NT2/D1 (cell line): ENCODE measurements at regions not wholly inside any gene's neighbourhood (a gene's known extent, or its start where the extent isn't known, plus 50 kb on each side); places are given as distances from the start of the nearest gene placed in this dataset.
"Not testable (repeated sequence)": the region's sequence is repeated elsewhere in the genome, so short reads cannot be mapped to it uniquely, and the experiment has no call there.

Experiments used
- DNase-seq: peaks from one replicate; pipeline ENCODE4 v3.0.0-alpha.2; 2011; ENCODE audit warnings: low read depth, low spot score
- H3K27me3 ChIP-seq: 2 replicates; pipeline ENCODE4 v1.6.0; 2011; ENCODE audit warnings: mild to moderate bottlenecking; ENCODE audit not compliant: insufficient read length, insufficient read depth
- H3K36me3 ChIP-seq: 2 replicates; pipeline ENCODE4 v1.6.1; 2011; ENCODE audit warnings: mild to moderate bottlenecking, low read length, mixed read lengths; ENCODE audit not compliant: insufficient read depth, insufficient read length
- H3K4me1 ChIP-seq: 2 replicates; pipeline ENCODE4 v1.5.1; 2011; ENCODE audit not compliant: insufficient read depth, insufficient read length
- H3K4me3 ChIP-seq: 2 replicates; pipeline ENCODE4 v1.5.1; 2011; ENCODE audit warnings: low read depth; ENCODE audit not compliant: insufficient read length
- H3K9ac ChIP-seq: 2 replicates; pipeline ENCODE4 v1.6.0; 2011; ENCODE audit warnings: low read depth; ENCODE audit not compliant: insufficient read length
- H3K9me3 ChIP-seq: 2 replicates; pipeline ENCODE4 v1.5.1; 2011; ENCODE audit warnings: mild to moderate bottlenecking, low read length; ENCODE audit not compliant: insufficient read depth
- SUZ12 ChIP-seq: IDR thresholded peaks from 2 replicates; pipeline ENCODE4 v1.6.1; 2011; ENCODE audit not compliant: insufficient read length, insufficient read depth; ENCODE audit errors: extremely low read depth
- YY1 ChIP-seq: IDR thresholded peaks from 2 replicates; pipeline ENCODE4 v1.6.1; 2011; ENCODE audit not compliant: insufficient read length, insufficient read depth
- ZNF274 ChIP-seq: IDR thresholded peaks from 2 replicates; pipeline ENCODE4 v1.6.1; 2011; ENCODE audit warnings: mild to moderate bottlenecking, low read depth, low read length

- H3K9me3 ChIP-seq, result no peaks in the 10 kb centered on the region
- no peaks in the 10 kb centered on the region for H3K4me1 ChIP-seq
- no peak for DNase-seq
- H3K9ac ChIP-seq, result no peak overlapping the region
- TF ChIP-seq ZNF274, result no peak
- TF ChIP-seq SUZ12, result no peak
- TF ChIP-seq YY1, result no peak
- H3K36me3 ChIP-seq, result no peaks in the 10 kb centered on the region
- no peaks in the 10 kb centered on the region for H3K27me3 ChIP-seq
- no peak overlapping the region for H3K4me3 ChIP-seq
Observed at GRCh38 chr4:189809241-189809735, 131.4 kb upstream of the FRG1 start.

- Histone ChIP-seq H3K4me1 (no peaks in the 10 kb centered on the region), H3K27me3 (no peaks in the 10 kb centered on the region), H3K9me3 (no peaks in the 10 kb centered on the region), H3K4me3 (no peak overlapping the region), H3K9ac (no peak overlapping the region), H3K36me3 (no peaks in the 10 kb centered on the region)
- DNase-seq, result no peak
- TF ChIP-seq ZNF274, result no peak
- no peak for TF ChIP-seq YY1
- no peak for TF ChIP-seq SUZ12
Observed at GRCh38 chr4:189809839-189810238, 130.8 kb upstream of the FRG1 start.

GRCh38 chr4:189810318-189811181, 130.1 kb upstream of the FRG1 start:
- not testable (repeated sequence) for H3K27me3 ChIP-seq, H3K9ac ChIP-seq, H3K36me3 ChIP-seq, H3K4me3 ChIP-seq, H3K4me1 ChIP-seq, H3K9me3 ChIP-seq, DNase-seq

GRCh38 chr4:189815404-189816192, 125.1 kb upstream of the FRG1 start:
- DNase-seq, result no peak
- Histone ChIP-seq H3K4me3 (no peak overlapping the region), H3K9me3 (no peaks in the 10 kb centered on the region), H3K9ac (no peak overlapping the region), H3K4me1 (no peaks in the 10 kb centered on the region), H3K27me3 (no peaks in the 10 kb centered on the region), H3K36me3 (no peaks in the 10 kb centered on the region)
- TF ChIP-seq SUZ12 (no peak), YY1 (no peak), ZNF274 (no peak)

- no peaks in the 10 kb centered on the region for H3K4me1 ChIP-seq
- TF ChIP-seq SUZ12 (no peak), ZNF274 (no peak)
Observed at GRCh38 chr4:189822326-189822725, 118.3 kb upstream of the FRG1 start.

GRCh38 chr4:189823591-189823990, 117.1 kb upstream of the FRG1 start:
- no peaks in the 10 kb centered on the region for H3K27me3 ChIP-seq
- H3K36me3 ChIP-seq, result no peaks in the 10 kb centered on the region
- peaks cover 3% of the 10 kb centered on the region for H3K4me1 ChIP-seq
- no peak for TF ChIP-seq YY1
- TF ChIP-seq SUZ12, result no peak
- no peak for TF ChIP-seq ZNF274
- H3K9me3 ChIP-seq, result no peaks in the 10 kb centered on the region
- no peak overlapping the region for H3K9ac ChIP-seq
- no peak overlapping the region for H3K4me3 ChIP-seq
- DNase-seq, result no peak

More at GRCh38 chr4:189822326-189822725, 118.3 kb upstream of the FRG1 start:
- H3K4me3 ChIP-seq, result no peak overlapping the region
- no peaks in the 10 kb centered on the region for H3K27me3 ChIP-seq
- H3K36me3 ChIP-seq, result no peaks in the 10 kb centered on the region
- no peak overlapping the region for H3K9ac ChIP-seq
- no peak for DNase-seq
- H3K9me3 ChIP-seq, result no peaks in the 10 kb centered on the region

- Histone ChIP-seq H3K4me1 (peaks cover 5% of the 10 kb centered on the region), H3K27me3 (no peaks in the 10 kb centered on the region), H3K4me3 (no peak overlapping the region), H3K9ac (no peak overlapping the region), H3K36me3 (no peaks in the 10 kb centered on the region), H3K9me3 (no peaks in the 10 kb centered on the region)
- no peak for TF ChIP-seq SUZ12
- TF ChIP-seq YY1, result no peak
- no peak for TF ChIP-seq ZNF274
- no peak for DNase-seq
Observed at GRCh38 chr4:189825466-189825865, 115.2 kb upstream of the FRG1 start.
